ENCODE measurements at regions not wholly inside any gene's neighbourhood (a gene's known extent, or its start where the extent isn't known, plus 50 kb on each side); places are given as distances from the start of the nearest gene placed in this dataset.

DNA sequence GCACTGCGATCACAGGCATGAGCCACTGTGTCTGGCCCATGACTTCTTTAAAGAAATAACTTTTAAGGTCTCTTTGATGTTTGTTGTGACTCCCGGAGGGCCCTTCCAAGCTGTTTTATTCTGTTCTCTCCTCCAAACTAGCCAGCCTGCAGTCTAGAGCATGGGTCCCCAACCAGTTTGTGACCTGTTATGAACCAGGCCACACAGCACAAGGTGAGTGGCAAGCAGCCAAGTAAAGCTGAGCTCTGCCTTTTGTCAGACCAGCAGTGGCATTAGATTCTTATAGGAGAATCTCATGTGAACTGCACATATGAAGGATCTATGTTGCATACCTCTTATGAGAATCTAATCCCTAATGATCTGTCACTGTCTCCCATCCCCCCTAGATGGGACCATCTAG, 223.9 kb upstream of the RGPD4 start:
- Histone ChIP-seq H3K9me3 (ENCODE audit: control insufficient read depth in 2 of 2, insufficient read depth in 1 of 2, low read depth in 1 of 2, low read length in 1 of 2) (no peaks in the 10 kb centered on the region), H3K27ac (ENCODE audit: low read depth in 2 of 2, low read length in 1 of 2) (no peak overlapping the region), H3K27me3 (ENCODE audit: control insufficient read depth in 1 of 2, insufficient read depth in 2 of 2, low read length in 2 of 2) (no peaks in the 10 kb centered on the region), H3K36me3 (ENCODE audit: control insufficient read depth in 2 of 2, insufficient read depth in 2 of 2, low read length in 1 of 2) (no peaks in the 10 kb centered on the region), H3K4me1 (ENCODE audit: control insufficient read depth in 2 of 2, insufficient read depth in 2 of 2, low read length in 1 of 2) (no peaks in the 10 kb centered on the region), H3K4me3 (ENCODE audit: low read depth in 1 of 2, low read length in 2 of 2) (no peak overlapping the region)
- 86 to 91% methylated on average over 2 of the region's 2 CpGs for WGBS, 2 donors

DNA sequence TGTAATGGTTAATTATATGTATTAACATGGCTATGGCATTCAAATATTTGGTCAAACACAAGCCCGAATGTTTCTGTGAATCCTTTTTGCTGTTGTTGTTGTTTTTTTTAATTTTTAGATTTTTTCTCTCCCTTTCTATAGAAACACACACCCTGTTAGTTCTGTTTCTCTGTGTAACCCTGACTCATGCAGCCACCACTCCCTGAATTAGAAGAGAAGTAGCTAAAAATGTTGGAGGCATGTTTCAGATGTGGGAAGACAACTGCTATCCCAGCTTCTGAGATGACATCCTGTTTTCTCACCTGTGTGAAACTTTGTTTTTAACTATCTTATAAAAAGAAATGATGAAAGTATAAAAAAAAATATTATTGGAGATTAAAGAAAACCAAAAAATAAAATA, 219.6 kb upstream of the RGPD4 start:
- Histone ChIP-seq H3K4me3 (ENCODE audit: low read depth in 1 of 2, low read length in 2 of 2) (no peak overlapping the region), H3K36me3 (ENCODE audit: control insufficient read depth in 2 of 2, insufficient read depth in 2 of 2, low read length in 1 of 2) (no peaks in the 10 kb centered on the region), H3K27me3 (ENCODE audit: control insufficient read depth in 1 of 2, insufficient read depth in 2 of 2, low read length in 2 of 2) (no peaks in the 10 kb centered on the region), H3K4me1 (ENCODE audit: control insufficient read depth in 2 of 2, insufficient read depth in 2 of 2, low read length in 1 of 2) (no peaks in the 10 kb centered on the region), H3K9me3 (ENCODE audit: control insufficient read depth in 2 of 2, insufficient read depth in 1 of 2, low read depth in 1 of 2, low read length in 1 of 2) (no peaks in the 10 kb centered on the region), H3K27ac (ENCODE audit: low read depth in 2 of 2, low read length in 1 of 2) (no peak overlapping the region)
- 68 to 79% methylated on average over 1 of the region's 1 CpG for WGBS, 2 donors

DNA sequence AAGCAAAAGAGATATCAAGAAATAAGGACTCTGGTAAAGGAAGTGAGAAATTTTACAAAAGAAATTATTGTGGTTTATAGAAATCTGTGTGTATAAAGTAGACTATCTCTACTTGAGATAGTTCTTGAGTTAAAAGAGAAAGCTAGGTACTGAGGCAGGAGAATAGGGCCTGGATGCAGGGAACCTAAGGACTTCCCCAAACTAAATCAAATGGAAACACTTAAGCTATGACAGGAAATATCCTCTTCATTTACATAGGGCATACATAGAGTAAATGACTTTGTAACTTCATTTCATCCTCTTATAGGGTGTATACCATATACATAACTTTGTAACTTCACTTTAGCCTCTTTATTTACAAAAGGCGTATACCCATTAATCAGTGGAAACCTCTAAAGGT, 219.2 kb upstream of the RGPD4 start:
- Histone ChIP-seq H3K36me3 (ENCODE audit: control insufficient read depth in 2 of 2, insufficient read depth in 2 of 2, low read length in 1 of 2) (no peaks in the 10 kb centered on the region), H3K4me1 (ENCODE audit: control insufficient read depth in 2 of 2, insufficient read depth in 2 of 2, low read length in 1 of 2) (no peaks in the 10 kb centered on the region), H3K4me3 (ENCODE audit: low read depth in 1 of 2, low read length in 2 of 2) (no peak overlapping the region), H3K27ac (ENCODE audit: low read depth in 2 of 2, low read length in 1 of 2) (no peak overlapping the region), H3K9me3 (ENCODE audit: control insufficient read depth in 2 of 2, insufficient read depth in 1 of 2, low read depth in 1 of 2, low read length in 1 of 2) (no peaks in the 10 kb centered on the region), H3K27me3 (ENCODE audit: control insufficient read depth in 1 of 2, insufficient read depth in 2 of 2, low read length in 2 of 2) (no peaks in the 10 kb centered on the region)
- 87 to 91% methylated on average over 1 of the region's 1 CpG for WGBS, 2 donors

DNA sequence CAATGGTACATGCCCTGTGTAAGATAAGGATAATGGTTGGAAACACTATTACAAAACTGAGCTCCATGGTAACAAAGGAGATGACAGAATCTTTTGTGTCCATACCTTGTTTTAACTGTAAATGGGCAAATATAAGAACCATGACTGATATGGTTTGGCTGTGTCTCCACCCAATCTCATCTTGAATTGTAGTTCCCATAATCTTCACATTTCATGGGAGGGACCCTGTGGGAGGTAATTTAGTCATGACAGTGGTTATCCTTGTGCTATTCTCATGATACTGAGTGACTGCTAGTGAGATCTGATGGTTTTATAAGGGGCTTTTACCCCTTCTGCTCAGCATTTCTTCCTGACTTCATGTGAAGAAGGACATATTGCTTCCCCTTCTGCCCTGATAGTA, 211.7 kb upstream of the RGPD4 start:
- Histone ChIP-seq H3K36me3 (ENCODE audit: control insufficient read depth in 2 of 2, insufficient read depth in 2 of 2, low read length in 1 of 2) (no peaks in the 10 kb centered on the region), H3K4me3 (ENCODE audit: low read depth in 1 of 2, low read length in 2 of 2) (no peak overlapping the region), H3K9me3 (ENCODE audit: control insufficient read depth in 2 of 2, insufficient read depth in 1 of 2, low read depth in 1 of 2, low read length in 1 of 2) (no peaks in the 10 kb centered on the region)

DNA sequence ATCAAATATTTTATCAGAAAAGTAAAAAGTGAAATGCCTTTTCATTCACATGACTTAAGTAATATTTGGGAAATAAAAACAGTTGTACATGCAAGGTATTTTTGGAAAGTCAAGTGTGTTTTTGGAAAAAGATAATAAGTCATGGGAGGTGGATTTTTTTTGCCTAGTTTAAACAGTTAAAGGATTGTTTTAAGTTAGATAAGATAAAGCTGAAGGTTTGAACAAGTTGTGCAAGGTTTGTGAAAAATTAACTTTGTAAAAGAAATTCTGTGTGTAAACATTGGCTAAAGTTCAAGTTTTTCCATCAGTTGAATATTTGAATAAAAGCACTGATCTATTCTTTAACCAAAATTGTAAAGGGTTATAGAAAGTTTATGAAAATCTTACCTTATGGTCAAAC, 207.9 kb upstream of the RGPD4 start:
- Histone ChIP-seq H3K27me3 (ENCODE audit: control insufficient read depth in 1 of 2, insufficient read depth in 2 of 2, low read length in 2 of 2) (no peaks in the 10 kb centered on the region), H3K27ac (ENCODE audit: low read depth in 2 of 2, low read length in 1 of 2) (no peak overlapping the region), H3K4me1 (ENCODE audit: control insufficient read depth in 2 of 2, insufficient read depth in 2 of 2, low read length in 1 of 2) (no peaks in the 10 kb centered on the region), H3K4me3 (ENCODE audit: low read depth in 1 of 2, low read length in 2 of 2) (no peak overlapping the region), H3K36me3 (ENCODE audit: control insufficient read depth in 2 of 2, insufficient read depth in 2 of 2, low read length in 1 of 2) (no peaks in the 10 kb centered on the region), H3K9me3 (ENCODE audit: control insufficient read depth in 2 of 2, insufficient read depth in 1 of 2, low read depth in 1 of 2, low read length in 1 of 2) (no peaks in the 10 kb centered on the region)

More for the DNA sequence above, 211.7 kb upstream of the RGPD4 start:
- Histone ChIP-seq H3K27ac (ENCODE audit: low read depth in 2 of 2, low read length in 1 of 2) (no peak overlapping the region), H3K4me1 (ENCODE audit: control insufficient read depth in 2 of 2, insufficient read depth in 2 of 2, low read length in 1 of 2) (no peaks in the 10 kb centered on the region), H3K27me3 (ENCODE audit: control insufficient read depth in 1 of 2, insufficient read depth in 2 of 2, low read length in 2 of 2) (no peaks in the 10 kb centered on the region)

DNA sequence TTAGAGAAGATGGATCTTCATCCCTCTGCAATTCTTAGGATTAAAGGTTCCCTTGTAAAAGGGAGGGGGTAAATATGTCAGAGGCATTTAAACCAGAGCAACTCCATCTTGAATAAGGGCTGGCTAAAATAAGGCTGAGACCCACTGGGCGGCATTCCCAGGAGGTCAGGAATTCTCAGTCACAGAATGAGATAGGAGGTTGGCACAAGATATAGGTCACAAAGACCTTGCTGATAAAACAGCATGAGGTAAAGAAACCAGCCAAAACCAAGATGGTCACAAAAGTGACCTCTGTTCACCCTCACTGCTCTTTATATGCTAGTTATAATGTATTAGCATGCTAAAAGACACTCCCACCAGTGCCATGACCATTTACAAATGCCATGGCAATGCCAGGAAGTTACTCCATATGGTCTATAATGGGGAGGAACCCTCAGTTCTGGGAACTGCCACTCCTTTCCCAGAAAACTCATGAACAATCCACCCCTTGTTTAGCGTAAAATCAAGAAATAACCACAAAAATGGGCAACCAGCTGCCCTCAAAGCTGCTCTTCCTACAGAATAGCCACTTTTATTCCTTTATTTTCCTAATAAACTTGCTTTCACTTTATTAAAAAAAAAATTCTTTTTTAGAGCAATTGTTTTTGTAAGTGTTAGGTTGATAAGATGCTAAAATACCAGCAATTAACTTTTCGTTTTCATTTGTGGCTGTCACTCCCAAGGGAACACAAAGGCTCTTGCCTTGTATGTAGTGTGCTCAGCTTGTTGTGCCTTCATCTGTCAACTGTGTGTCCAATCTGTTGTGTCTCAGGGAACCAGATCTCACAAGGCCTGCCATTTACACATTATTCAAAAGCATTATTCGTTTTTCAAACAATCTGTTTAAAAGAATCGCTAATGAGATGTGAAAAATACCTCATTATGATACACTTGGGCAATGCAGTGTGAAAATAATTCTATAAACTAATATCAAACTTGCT, 205.2 kb upstream of the RGPD4 start:
- Histone ChIP-seq H3K4me1 (ENCODE audit: control insufficient read depth in 2 of 2, insufficient read depth in 2 of 2, low read length in 1 of 2) (no peaks in the 10 kb centered on the region), H3K27ac (ENCODE audit: low read depth in 2 of 2, low read length in 1 of 2) (no peak overlapping the region), H3K4me3 (ENCODE audit: low read depth in 1 of 2, low read length in 2 of 2) (no peak overlapping the region), H3K27me3 (ENCODE audit: control insufficient read depth in 1 of 2, insufficient read depth in 2 of 2, low read length in 2 of 2) (no peaks in the 10 kb centered on the region), H3K9me3 (ENCODE audit: control insufficient read depth in 2 of 2, insufficient read depth in 1 of 2, low read depth in 1 of 2, low read length in 1 of 2) (no peaks in the 10 kb centered on the region), H3K36me3 (ENCODE audit: control insufficient read depth in 2 of 2, insufficient read depth in 2 of 2, low read length in 1 of 2) (no peaks in the 10 kb centered on the region)
- WGBS, 2 donors: 82 to 88% methylated on average over 5 of the region's 5 CpGs

DNA sequence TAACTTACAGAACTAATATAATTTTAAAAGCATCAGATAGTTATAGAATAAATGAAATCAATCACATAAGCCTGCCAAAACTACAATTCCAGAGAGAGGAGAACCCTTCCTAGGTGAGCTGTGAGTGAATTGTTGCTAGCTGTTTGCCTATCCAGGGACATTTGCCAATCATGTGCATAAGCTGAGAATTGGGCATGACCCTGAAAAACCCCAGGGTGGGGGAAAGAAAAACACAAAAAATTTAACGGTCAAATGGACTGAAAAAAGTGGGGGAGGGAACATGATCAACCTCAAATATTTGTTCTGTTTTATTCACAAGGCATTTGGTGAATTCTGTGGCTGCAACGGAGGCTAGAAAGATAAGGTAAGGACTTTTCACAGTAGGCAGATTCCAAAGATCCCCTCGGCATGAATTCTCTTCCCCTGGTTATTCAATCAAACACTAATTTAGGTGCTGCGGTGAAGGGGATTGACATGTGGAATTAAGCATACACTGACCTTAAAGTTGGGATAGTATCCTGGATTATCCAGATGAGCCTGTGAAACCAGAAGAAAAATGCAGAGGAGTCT, 203.9 kb upstream of the RGPD4 start:
- Histone ChIP-seq H3K4me3 (ENCODE audit: low read depth in 1 of 2, low read length in 2 of 2) (no peak overlapping the region), H3K4me1 (ENCODE audit: control insufficient read depth in 2 of 2, insufficient read depth in 2 of 2, low read length in 1 of 2) (no peaks in the 10 kb centered on the region), H3K9me3 (ENCODE audit: control insufficient read depth in 2 of 2, insufficient read depth in 1 of 2, low read depth in 1 of 2, low read length in 1 of 2) (no peaks in the 10 kb centered on the region), H3K27ac (ENCODE audit: low read depth in 2 of 2, low read length in 1 of 2) (no peak overlapping the region), H3K27me3 (ENCODE audit: control insufficient read depth in 1 of 2, insufficient read depth in 2 of 2, low read length in 2 of 2) (no peaks in the 10 kb centered on the region), H3K36me3 (ENCODE audit: control insufficient read depth in 2 of 2, insufficient read depth in 2 of 2, low read length in 1 of 2) (no peaks in the 10 kb centered on the region)
- 67 to 76% methylated on average over 4 of the region's 4 CpGs for WGBS, 2 donors

DNA sequence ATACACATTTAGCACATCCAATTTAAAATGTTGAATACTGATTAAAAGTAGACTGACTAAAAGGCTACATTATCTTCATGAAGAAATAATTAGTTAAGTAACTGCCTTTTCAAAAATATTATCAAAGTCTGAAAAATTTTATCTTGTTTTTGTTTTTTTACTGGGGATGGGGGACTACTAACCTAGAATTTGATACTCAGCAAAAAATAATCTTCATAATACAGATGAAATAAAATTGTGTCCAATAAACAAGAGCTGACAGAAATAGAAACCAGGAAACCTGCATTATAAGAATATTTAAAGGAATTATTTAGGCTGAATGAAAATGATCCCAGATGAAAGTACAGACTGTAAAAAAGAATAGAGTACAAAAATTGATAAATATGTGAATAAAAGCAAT, 200.7 kb upstream of the RGPD4 start:
- Histone ChIP-seq H3K27ac (ENCODE audit: low read depth in 2 of 2, low read length in 1 of 2) (no peak overlapping the region), H3K9me3 (ENCODE audit: control insufficient read depth in 2 of 2, insufficient read depth in 1 of 2, low read depth in 1 of 2, low read length in 1 of 2) (no peaks in the 10 kb centered on the region), H3K36me3 (ENCODE audit: control insufficient read depth in 2 of 2, insufficient read depth in 2 of 2, low read length in 1 of 2) (no peaks in the 10 kb centered on the region), H3K4me1 (ENCODE audit: control insufficient read depth in 2 of 2, insufficient read depth in 2 of 2, low read length in 1 of 2) (no peaks in the 10 kb centered on the region), H3K4me3 (ENCODE audit: low read depth in 1 of 2, low read length in 2 of 2) (no peak overlapping the region), H3K27me3 (ENCODE audit: control insufficient read depth in 1 of 2, insufficient read depth in 2 of 2, low read length in 2 of 2) (no peaks in the 10 kb centered on the region)

DNA sequence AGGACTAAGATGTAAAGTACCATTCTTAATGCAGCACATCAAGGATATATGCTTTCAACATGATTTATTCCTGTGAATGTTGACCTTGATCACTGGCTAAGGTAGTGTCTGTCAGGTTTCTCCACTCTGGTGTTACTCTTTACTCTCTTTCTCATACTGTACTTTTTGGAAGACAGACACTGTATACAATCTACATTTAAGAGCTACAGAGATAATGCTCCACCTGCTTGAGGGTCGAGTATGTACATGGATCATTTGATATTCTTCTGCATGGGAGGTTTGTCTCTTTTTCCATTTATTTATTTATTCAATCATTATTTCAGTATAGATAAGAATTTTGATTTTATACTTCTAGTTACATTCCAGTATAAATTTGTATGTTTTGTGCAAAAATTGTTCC, 199.5 kb upstream of the RGPD4 start:
- H3K9me3 ChIP-seq (ENCODE audit: control insufficient read depth in 2 of 2, insufficient read depth in 1 of 2, low read depth in 1 of 2, low read length in 1 of 2): no peaks in the 10 kb centered on the region
- H3K27me3 ChIP-seq (ENCODE audit: control insufficient read depth in 1 of 2, insufficient read depth in 2 of 2, low read length in 2 of 2): no peaks in the 10 kb centered on the region
- WGBS, 2 donors: 69 to 71% methylated on average over 1 of the region's 1 CpG
- H3K4me1 ChIP-seq (ENCODE audit: control insufficient read depth in 2 of 2, insufficient read depth in 2 of 2, low read length in 1 of 2): no peaks in the 10 kb centered on the region
- no peaks in the 10 kb centered on the region for H3K36me3 ChIP-seq (ENCODE audit: control insufficient read depth in 2 of 2, insufficient read depth in 2 of 2, low read length in 1 of 2)
- no peak overlapping the region for H3K4me3 ChIP-seq (ENCODE audit: low read depth in 1 of 2, low read length in 2 of 2)
- H3K27ac ChIP-seq (ENCODE audit: low read depth in 2 of 2, low read length in 1 of 2): no peak overlapping the region

DNA sequence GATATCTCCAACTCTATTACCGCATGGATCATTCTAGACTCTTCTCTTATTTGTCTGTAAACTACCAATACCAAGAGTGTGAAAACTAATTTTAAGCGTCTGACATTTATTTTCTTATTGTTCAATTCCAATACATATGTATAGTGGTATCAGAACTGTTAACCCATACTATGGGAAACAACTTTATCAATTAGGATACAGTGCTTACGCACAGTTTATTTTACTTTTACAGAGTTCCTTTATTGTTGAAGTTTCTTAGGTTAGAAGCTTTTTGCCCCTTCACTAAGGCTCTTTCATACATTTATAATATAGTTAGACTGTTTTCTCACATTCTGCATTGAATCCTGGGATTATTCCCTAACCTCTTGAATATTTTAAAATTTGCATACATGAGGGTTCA, 198.8 kb upstream of the RGPD4 start:
- no peak overlapping the region for H3K27ac ChIP-seq (ENCODE audit: low read depth in 2 of 2, low read length in 1 of 2)
- H3K4me3 ChIP-seq (ENCODE audit: low read depth in 1 of 2, low read length in 2 of 2): no peak overlapping the region
- H3K9me3 ChIP-seq (ENCODE audit: control insufficient read depth in 2 of 2, insufficient read depth in 1 of 2, low read depth in 1 of 2, low read length in 1 of 2): no peaks in the 10 kb centered on the region
- no peaks in the 10 kb centered on the region for H3K4me1 ChIP-seq (ENCODE audit: control insufficient read depth in 2 of 2, insufficient read depth in 2 of 2, low read length in 1 of 2)
- no peaks in the 10 kb centered on the region for H3K27me3 ChIP-seq (ENCODE audit: control insufficient read depth in 1 of 2, insufficient read depth in 2 of 2, low read length in 2 of 2)
- WGBS, 2 donors: 91 to 95% methylated on average over 3 of the region's 3 CpGs
- no peaks in the 10 kb centered on the region for H3K36me3 ChIP-seq (ENCODE audit: control insufficient read depth in 2 of 2, insufficient read depth in 2 of 2, low read length in 1 of 2)
